ENCODE measurements at regions not wholly inside any gene's neighbourhood (a gene's known extent, or its start where the extent isn't known, plus 50 kb on each side); places are given as distances from the start of the nearest gene placed in this dataset.

- intact Hi-C loops (cut with DNase I; ENCODE audit: low total_unique reads), result no loop called here
- H3K36me3 ChIP-seq, result no peaks in the 10 kb centered on the region
- 67 to 82% (median 78%) methylated on average over 5 of the region's 5 CpGs for whole genome bisulfite sequencing, 5 donors
- TF ChIP-seq POLR2A (IDR thresholded peaks at IDR 0.05), result no peak
- no peak for TF ChIP-seq POLR2AphosphoS5 (IDR thresholded peaks at IDR 0.05)
- TF ChIP-seq CTCF (IDR thresholded peaks at IDR 0.05), result no peak
- TF ChIP-seq EP300 (IDR thresholded peaks at IDR 0.05), result no peak
- no peaks in the 10 kb centered on the region for H3K4me1 ChIP-seq
- no peak overlapping the region for H3K27ac ChIP-seq
- no peak for DNase-seq
- peaks cover 0 to 16% (median 0%) of the 10 kb centered on the region in 3 donors for H3K27me3 ChIP-seq
- no peak overlapping the region for H3K4me3 ChIP-seq
- H3K9me3 ChIP-seq, result no peaks in the 10 kb centered on the region
These were observed 283.6 kb downstream of the PCNX1 start for GRCh38 chr14:71190770-71191374.

- H3K27me3 ChIP-seq, result peaks cover 0 to 8% (median 0%) of the 10 kb centered on the region in 3 donors
- no peaks in the 10 kb centered on the region for H3K4me1 ChIP-seq
- intact Hi-C loops (cut with DNase I; ENCODE audit: low total_unique reads), result no loop called here
- no peaks in the 10 kb centered on the region for H3K9me3 ChIP-seq
- no peak for DNase-seq
- no peak overlapping the region for H3K27ac ChIP-seq
- WGBS, 5 donors, result 8 to 48% (median 20%) methylated on average over 1 of the region's 1 CpG
- TF ChIP-seq CTCF (IDR thresholded peaks at IDR 0.05), result no peak
- TF ChIP-seq EP300 (IDR thresholded peaks at IDR 0.05), result no peak
- no peak for TF ChIP-seq POLR2AphosphoS5 (IDR thresholded peaks at IDR 0.05)
- no peak for TF ChIP-seq POLR2A (IDR thresholded peaks at IDR 0.05)
- no peak overlapping the region for H3K4me3 ChIP-seq
- no peaks in the 10 kb centered on the region for H3K36me3 ChIP-seq
These were observed 286.4 kb downstream of the PCNX1 start for GRCh38 chr14:71193663-71194062.

- intact Hi-C loops (cut with DNase I; ENCODE audit: low total_unique reads), result no loop called here
- peaks cover 0 to 2% (median 0%) of the 10 kb centered on the region in 3 donors for H3K27me3 ChIP-seq
- no peaks in the 10 kb centered on the region for H3K9me3 ChIP-seq
- no peaks in the 10 kb centered on the region for H3K4me1 ChIP-seq
- 73 to 86% (median 83%) methylated on average over 1 of the region's 1 CpG for WGBS, 5 donors
- no peaks in the 10 kb centered on the region for H3K36me3 ChIP-seq
- DNase-seq, result no peak
- TF ChIP-seq EP300 (IDR thresholded peaks at IDR 0.05), result no peak
- no peak for TF ChIP-seq POLR2AphosphoS5 (IDR thresholded peaks at IDR 0.05)
- TF ChIP-seq CTCF (IDR thresholded peaks at IDR 0.05), result no peak
- TF ChIP-seq POLR2A (IDR thresholded peaks at IDR 0.05), result no peak
- H3K4me3 ChIP-seq, result no peak overlapping the region
- H3K27ac ChIP-seq, result no peak overlapping the region
These were observed 287.0 kb downstream of the PCNX1 start for GRCh38 chr14:71194251-71194650.

- TF ChIP-seq EP300 (IDR thresholded peaks at IDR 0.05) (no peak), POLR2A (IDR thresholded peaks at IDR 0.05) (no peak), CTCF (IDR thresholded peaks at IDR 0.05) (no peak), POLR2AphosphoS5 (IDR thresholded peaks at IDR 0.05) (no peak)
- DNase-seq, result no peak
- no peaks in the 10 kb centered on the region for H3K27me3 ChIP-seq
- intact Hi-C loops (cut with DNase I; ENCODE audit: low total_unique reads), result no loop called here
- no peak overlapping the region for H3K4me3 ChIP-seq
- no peaks in the 10 kb centered on the region for H3K9me3 ChIP-seq
- no peaks in the 10 kb centered on the region for H3K4me1 ChIP-seq
- no peak overlapping the region for H3K27ac ChIP-seq
- H3K36me3 ChIP-seq, result no peaks in the 10 kb centered on the region
- 68 to 87% (median 86%) methylated on average over 5 to 6 of the region's 6 CpGs for WGBS, 5 donors
These were observed 289.7 kb downstream of the PCNX1 start for GRCh38 chr14:71196921-71197320.

All from stomach (tissue), 8 donors.